Dedifferentiated amniotic fluid mesenchymal stem cell (primary cell): ENCODE measurements at regions not wholly inside any gene's neighbourhood (a gene's known extent, or its start where the extent isn't known, plus 50 kb on each side); places are given as distances from the start of the nearest gene placed in this dataset.

Source experiments
- DNase-seq: peaks from one replicate; pipeline ENCODE4 v3.0.0-alpha.2; 2016; ENCODE audit errors: extremely low spot score

DNA sequence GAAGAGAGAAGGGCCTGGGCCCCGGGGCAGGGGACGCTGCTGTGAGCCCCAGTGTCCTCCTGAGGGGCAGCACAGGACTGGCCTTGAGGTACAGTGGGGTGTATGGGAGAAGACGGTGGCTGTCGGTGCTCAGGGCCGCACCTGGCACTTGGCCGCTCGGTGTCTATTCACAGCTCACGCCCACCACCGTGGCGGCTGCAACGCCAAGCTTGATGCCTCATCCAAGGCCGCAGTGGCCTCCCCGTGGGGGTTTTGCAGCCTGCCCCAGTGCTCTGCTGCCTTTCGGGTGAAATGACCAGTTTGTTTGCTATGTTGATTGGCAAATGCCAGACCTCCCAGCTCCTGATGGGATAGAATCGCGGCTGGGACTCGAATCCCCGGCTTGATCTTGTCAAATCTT, 79.5 kb upstream of the SLCO4A1 start:
- no peak for DNase-seq

DNA sequence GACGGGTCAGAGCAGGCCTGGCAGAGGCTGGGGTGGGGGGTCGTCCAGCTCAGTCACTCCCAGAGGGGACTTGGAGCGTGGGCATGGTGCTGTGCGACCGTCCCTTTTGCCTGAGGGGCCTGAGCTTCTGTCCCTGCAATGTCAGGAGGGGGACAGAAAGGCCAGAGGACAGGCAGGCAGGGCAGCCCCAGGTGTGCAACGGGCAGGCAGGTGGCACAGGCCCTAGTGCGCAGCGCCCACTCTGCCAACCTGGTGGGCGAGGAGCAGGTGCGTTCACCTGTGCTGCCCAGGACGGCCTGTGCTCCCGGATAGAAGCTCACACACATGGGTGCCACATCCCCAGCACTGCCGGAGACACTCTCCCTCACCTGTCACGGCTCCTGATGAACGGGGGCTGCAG, 78.7 kb upstream of the SLCO4A1 start:
- DNase-seq: no peak

DNA sequence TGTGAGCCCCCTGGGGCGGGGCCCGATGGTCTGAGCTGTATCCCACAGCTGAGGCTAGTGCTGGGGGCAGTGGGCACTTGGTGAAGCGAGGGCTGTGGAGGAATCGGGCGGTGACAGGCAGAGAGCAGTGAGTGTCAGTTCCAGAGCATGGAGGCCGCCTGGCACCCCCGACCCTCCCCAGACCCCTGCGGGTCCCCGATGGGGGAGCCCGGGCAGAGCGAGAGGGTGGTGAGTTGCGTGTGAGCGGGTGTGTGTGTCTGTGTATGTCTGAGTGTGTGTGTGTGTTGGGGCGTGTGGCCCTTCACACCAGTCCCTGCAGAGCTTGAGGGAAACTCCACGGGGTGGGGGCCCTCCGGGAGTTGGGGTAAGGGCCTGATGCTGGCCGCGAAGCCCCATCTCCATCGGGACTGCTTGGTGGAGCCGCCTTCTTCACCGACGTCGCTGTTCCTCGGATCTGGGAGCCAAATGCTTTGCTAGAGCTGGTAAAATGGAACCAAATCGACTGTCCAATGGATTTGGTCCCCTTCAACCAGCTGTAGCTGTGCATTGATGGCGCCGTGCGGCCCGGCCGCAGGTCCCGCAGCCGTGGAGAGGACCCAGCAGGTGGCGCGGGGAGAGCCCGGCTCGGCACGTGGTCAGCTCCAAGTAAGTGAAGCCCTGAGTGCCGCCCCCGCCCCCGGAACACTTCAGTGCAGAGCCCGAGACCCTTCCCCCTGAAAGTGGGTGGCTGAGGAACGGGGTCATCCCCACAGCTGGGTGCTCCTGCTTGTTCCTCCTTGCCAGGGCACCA, 77.7 kb upstream of the SLCO4A1 start:
- DNase-seq: no peak

DNA sequence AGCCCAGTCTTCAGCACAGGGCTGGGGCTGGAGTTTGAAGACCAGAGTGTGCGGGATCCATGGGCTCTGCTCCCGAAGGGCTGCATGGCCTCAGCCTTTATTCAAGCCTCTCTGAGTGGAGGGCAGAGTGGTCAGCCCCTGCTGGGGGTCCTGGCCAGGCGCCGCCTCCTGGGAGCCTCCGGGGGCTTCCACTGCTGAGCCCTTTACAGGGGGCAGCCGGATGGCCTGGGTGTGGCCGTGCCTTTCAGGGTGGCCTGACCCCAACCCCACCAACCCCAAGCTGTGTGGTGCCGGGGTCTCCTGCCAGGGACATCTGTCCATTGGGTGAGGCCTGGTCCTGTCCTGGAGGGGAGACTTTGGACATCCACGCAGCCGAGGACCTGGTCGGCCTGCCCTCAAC, 76.0 kb upstream of the SLCO4A1 start:
- no peak for DNase-seq

GRCh38 chr20:62566771-62567170, 75.5 kb upstream of the SLCO4A1 start:
- DNase-seq: no peak

GRCh38 chr20:62567246-62568044, 74.9 kb upstream of the SLCO4A1 start:
- no peak for DNase-seq

- no peak for DNase-seq
Measured at GRCh38 chr20:62568045-62568389, 74.3 kb upstream of the SLCO4A1 start.

DNA sequence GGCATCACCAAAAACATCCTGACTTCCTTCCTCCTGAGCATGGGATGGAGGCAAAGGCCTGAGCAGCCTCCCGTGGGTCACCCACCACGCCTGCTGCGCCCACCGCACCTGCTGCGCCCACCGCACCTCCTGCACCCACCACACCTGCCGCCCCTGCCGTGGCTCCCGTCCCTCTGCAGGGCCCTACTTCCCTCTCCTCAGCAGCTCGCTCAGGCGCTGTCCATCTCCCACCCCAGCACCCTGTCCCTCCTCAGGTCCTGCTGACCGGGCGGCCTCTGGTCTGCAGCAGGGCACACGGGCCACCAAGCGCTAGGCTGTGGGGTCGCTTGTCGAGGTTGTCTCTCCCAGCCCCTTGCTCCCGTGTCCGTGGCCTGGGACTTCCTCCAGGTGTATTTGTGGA, 72.7 kb upstream of the SLCO4A1 start:
- DNase-seq: no peak

GRCh38 chr20:62570403-62570802, 71.9 kb upstream of the SLCO4A1 start:
- DNase-seq: no peak

- no peak for DNase-seq
Measured at GRCh38 chr20:62570897-62571668, 71.2 kb upstream of the SLCO4A1 start.

DNA sequence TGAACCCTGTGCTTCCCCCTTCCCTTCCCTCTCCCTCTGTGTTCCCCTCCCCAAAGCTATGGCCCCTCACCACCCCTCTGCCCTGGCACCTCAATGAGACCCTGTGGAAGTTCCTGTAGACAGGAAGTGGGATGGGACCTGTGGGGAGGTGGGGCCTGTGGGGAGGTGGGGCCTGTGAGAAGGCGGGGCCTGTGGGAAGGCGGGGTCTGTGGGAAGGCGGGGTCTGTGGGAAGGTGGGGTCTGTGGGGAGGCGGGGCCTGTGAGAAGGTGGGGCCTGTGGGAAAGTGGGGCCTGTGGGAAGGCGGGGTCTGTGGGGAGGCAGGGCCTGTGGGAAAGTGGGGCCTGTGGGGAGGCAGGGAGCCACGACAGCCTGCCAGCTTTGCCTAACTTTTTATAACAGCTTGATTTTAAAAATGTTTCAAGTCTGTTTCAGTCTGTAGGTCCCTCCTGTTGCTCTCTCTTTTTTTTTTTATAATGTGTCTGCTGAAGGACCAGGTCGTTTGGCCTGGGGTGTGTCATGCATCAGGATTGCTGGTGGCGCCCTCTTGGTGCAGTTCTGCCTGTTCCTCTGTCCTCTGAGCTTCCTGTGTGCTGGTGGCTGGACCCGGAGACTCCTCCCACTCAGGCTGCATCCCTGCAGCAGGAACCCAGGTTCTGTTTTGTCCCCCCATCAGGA, 70.5 kb upstream of the SLCO4A1 start:
- no peak for DNase-seq

DNA sequence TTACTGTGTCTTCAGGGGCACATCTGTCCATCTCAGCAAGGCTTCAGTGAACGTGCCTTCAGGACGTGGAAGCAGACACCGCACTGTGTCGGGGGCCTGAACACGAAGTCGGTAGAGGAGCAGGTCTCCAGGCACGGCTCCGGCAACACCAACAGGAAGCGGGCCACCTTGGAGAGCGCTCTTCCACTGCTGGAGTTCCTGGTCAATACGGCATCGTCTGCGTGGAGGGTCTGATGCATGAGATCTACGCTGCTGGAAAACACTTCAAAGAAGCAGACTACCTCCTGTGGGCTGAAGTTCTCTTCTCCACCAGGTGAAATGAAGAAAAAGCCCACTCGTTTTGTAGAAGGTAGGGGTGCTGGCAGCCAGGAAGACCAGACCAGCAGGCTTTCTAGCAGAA, 69.3 kb upstream of the SLCO4A1 start:
- no peak for DNase-seq

GRCh38 chr20:62573817-62574216, 68.5 kb upstream of the SLCO4A1 start:
- DNase-seq: no peak

GRCh38 chr20:62574230-62574993, 67.9 kb upstream of the SLCO4A1 start:
- DNase-seq: no peak

- DNase-seq: no peak
Measured at GRCh38 chr20:62575976-62576722, 66.2 kb upstream of the SLCO4A1 start.

DNA sequence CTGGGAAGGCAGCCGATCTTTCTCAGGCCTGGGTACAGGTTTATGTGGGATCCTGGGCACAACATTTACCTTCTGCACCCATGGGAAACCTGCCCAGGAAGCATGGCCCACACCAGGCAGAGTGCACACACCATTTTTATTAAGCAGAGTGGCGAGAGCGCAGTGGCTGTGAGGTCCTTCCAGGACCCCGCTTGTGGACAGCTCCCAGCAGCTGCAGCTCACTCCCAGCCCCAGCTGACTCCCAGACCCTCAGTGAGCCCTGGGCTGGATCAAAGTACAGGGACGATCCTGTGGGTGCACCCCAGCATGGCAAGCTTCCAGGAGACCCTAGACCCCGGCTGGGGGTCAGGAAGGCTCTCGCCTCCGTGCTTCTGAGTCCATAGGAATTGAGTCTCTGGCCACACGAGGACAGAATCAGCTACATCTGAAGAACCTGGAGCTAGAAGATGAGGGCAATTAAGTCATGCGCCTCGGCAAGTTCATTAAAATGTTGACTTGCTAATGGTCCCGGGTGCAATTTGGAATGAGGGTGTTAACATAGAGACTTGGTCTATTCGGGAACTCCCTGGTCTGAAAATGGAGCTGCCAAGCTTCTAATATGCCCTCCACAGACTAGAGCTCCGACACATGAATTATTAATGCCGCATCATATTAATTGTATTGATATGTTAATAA, 65.4 kb upstream of the SLCO4A1 start:
- no peak for DNase-seq

GRCh38 chr20:62577490-62577836, 64.8 kb upstream of the SLCO4A1 start:
- DNase-seq: no peak

DNA sequence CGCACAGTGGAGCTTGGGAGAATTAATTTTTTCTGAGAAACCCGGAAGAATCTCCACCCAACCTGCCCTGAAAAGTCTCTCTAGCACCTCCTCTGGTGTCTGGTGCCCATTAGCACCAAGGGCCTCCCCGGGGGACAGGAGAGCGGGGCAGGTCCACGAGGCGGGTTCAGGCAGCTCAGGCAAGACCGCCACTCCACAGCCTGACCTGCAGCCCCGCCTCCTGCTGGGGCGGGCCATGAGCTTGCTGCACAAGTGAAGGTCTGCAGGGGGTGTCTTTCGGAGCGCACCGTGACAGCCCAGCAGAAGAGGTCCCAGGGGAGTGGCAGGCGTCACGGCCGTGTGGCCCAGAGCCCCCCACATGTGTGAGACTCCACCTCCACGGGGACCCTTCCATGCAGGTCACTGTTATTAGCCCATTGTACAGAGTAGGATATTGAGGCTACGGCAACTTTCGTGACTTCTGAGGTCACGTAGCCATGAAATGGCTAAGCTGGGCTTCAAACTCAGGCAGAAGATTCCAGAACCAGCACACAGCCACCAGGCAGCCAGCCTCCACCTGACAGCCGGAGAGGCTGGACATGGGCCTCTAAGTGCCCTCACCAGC, 63.9 kb upstream of the SLCO4A1 start:
- no peak for DNase-seq

- DNase-seq: no peak
Measured at GRCh38 chr20:62580052-62580451, 62.3 kb upstream of the SLCO4A1 start.

GRCh38 chr20:62580733-62581132, 61.6 kb upstream of the SLCO4A1 start:
- DNase-seq: no peak
